ENCODE measurements at regions not wholly inside any gene's neighbourhood (a gene's known extent, or its start where the extent isn't known, plus 50 kb on each side); places are given as distances from the start of the nearest gene placed in this dataset.

DNA sequence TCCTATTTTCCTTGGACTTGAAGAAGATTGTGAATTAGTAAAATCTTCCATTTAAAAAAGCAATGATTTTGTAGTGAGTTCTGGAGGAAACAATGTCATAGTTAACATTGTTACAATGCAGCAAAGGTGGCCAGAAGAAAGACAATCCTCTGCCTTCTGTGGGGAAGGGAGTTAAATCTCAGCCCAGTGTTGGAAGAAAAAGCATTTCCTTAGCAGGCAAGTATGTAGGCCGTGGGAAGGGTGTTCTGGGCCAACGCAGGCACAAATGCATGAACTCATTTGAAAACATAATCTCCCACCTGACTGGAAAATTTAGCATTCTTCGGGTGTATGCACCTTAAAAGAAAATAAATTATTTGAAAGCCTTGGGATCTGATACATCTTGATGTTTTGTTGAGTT, 258.6 kb downstream of the ADAMTS20 start:
- TF ChIP-seq, protein P1, sequence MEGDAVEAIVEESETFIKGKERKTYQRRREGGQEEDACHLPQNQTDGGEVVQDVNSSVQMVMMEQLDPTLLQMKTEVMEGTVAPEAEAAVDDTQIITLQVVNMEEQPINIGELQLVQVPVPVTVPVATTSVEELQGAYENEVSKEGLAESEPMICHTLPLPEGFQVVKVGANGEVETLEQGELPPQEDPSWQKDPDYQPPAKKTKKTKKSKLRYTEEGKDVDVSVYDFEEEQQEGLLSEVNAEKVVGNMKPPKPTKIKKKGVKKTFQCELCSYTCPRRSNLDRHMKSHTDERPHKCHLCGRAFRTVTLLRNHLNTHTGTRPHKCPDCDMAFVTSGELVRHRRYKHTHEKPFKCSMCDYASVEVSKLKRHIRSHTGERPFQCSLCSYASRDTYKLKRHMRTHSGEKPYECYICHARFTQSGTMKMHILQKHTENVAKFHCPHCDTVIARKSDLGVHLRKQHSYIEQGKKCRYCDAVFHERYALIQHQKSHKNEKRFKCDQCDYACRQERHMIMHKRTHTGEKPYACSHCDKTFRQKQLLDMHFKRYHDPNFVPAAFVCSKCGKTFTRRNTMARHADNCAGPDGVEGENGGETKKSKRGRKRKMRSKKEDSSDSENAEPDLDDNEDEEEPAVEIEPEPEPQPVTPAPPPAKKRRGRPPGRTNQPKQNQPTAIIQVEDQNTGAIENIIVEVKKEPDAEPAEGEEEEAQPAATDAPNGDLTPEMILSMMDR (IDR thresholded peaks at IDR 0.05 in 4 of 5, conservative IDR thresholded peaks at IDR 0.05 in 1 of 5): no peak
- no peak for TF ChIP-seq POLR2A (IDR thresholded peaks at IDR 0.05)
